Stimulated activated CD4-positive, alpha-beta T cell treated with anti-CD3 and anti-CD28 coated beads, Interleukin-4, amount 100 ng/mL, for 4 hours (primary cell): ENCODE measurements at regions not wholly inside any gene's neighbourhood (a gene's known extent, or its start where the extent isn't known, plus 50 kb on each side); places are given as distances from the start of the nearest gene placed in this dataset.

ENCODE experiments used
- DNase-seq, 2 experiments: peaks; one replicate each; pipeline ENCODE4 v3.0.0-alpha.2; 2020

DNA sequence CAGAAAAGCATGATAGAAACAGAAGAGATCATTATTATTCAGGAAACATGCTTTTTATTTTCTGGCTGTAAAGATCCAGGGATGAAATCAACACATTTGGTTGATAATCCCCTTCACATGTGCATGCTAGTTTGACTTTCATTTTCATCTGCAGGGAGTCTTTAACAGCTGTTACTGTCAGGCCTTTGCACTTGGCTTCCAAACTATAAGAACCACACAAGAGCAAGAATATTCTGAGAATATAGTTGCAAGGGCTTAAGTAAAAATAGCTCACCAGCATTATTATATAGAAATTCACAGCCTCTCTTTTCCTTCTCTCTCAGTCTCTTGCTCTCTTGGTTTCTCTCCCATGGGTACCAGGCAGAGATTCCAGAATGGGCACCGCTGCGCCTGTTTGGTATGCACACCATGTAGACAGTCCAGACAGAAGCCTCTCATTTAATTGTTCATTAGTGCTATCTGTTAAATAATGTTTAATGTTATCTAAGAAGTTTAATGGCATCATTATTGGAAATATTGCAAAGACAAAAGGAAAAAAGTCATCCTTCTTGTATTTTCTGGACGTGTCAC, 622.3 kb upstream of the PLXNA2 start:
- no peak for DNase-seq

DNA sequence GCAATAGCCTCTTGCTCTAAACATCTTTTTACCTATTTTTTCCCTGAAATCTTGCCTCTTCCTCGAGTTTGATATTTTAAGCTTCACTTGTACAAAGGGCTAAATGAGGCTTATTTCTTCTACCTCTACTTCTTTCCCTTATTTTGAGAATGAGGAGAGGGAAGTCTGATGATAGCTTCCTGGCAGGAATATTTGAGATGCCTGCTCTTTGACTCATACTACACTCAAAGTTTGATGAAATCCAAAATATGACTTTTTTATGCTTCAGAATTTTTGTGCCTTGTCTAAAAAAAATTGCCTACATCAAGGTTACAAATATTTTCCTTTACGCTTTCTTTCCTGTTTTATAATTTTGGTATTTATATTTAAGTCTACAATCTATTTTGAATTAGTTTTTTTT, 624.4 kb upstream of the PLXNA2 start:
- no peak for DNase-seq

DNA sequence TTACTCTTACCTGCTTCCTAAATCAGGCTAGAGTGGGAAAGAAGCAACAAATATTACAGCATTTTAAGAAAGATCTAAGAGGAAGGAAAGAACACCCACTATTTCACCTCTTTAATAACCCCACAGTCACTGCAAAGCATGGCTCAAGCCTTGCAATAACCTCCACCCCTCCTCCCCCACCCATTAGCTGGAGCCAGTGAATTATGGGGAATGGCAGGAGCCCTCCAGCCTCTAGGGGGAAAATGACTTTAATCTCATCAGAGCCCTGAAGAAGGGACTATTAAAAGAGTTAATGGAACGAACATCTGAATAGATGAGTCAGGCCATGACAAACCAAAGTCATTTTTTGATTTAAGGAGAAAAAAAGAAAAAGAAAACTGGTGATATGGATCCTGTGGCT, 630.7 kb upstream of the PLXNA2 start:
- DNase-seq = no peak

- no peak for DNase-seq
These were observed 634.8 kb upstream of the PLXNA2 start for GRCh38 chr1:208879022-208879421.

GRCh38 chr1:208880433-208881100, 636.4 kb upstream of the PLXNA2 start:
- no peak for DNase-seq

DNA sequence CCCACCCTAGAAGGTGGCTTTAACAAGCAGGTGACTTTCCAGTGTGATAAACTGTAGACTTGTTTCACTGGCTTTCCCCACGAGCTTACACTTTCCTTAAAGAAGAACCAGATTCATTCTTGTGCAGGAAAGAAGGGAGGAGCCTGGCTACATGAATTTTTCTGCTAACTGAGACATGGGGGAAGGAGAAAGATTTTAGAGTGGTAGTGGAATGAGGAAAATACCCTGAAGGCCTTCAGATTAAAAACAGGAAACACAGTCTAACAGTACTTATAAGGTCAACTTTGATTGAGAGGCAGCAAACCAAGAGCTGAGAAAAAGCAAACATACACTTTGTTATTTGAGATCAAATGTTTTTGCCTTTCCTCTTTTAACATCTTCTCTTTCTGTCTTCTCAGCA, 640.9 kb upstream of the PLXNA2 start:
- no peak for DNase-seq

- DNase-seq = no peak
These were observed 641.5 kb upstream of the PLXNA2 start for GRCh38 chr1:208885650-208886049.

DNA sequence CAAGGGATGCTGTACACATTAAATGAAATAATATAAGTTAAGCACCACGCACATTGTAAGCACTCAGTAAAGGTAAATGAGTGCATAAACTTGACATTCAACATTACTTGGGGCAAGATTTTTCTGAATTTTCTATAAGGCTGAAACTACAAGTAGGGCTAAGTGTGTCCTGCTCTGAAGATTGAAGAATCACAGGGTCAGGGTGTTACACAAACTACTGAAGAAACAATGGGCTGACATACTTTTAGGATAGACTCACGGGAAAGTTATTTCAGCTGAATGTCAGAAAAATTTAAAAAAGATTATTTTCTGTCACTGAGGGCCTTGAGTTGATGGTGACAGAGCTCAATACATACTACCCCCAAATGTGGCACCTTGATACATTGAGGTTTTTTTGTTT, 644.2 kb upstream of the PLXNA2 start:
- no peak for DNase-seq

DNA sequence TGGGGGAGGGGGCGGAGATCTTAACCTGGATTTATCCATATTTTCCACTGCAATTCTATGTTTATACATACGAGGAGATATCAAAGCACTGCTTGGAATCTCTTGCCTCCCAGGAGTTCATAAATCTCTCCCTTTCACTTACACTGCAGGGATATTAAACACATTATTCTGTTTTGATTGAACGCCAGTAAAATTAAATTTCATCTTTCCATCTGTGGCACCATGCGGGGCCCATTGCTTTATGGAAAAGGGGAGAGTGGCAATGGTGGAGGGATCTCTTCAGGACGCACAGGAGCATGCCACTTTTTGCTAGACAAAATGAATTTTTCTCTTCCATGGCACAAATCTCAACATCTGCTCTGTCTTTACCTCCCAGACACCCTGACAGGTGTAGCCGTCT, 648.0 kb upstream of the PLXNA2 start:
- DNase-seq = no peak

GRCh38 chr1:208893251-208893650, 649.1 kb upstream of the PLXNA2 start:
- DNase-seq = no peak

DNA sequence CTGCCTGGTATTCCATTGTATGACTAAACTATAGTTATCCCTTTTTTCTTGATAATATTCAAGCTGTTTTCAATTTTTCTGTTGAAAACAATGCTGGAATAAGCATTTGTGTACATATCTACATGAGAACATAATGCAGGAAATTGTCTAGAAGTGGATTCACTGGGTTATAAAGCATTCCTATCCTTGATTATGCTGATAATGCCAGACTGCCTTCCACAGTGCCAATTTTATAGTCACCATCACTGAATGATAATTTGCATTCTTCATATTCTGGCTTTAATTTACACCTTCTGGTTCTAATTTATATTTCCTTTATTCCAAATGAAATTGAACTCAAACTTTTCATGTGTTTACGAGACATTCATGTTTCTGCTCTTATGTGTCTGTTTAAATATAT, 651.0 kb upstream of the PLXNA2 start:
- DNase-seq = no peak

DNA sequence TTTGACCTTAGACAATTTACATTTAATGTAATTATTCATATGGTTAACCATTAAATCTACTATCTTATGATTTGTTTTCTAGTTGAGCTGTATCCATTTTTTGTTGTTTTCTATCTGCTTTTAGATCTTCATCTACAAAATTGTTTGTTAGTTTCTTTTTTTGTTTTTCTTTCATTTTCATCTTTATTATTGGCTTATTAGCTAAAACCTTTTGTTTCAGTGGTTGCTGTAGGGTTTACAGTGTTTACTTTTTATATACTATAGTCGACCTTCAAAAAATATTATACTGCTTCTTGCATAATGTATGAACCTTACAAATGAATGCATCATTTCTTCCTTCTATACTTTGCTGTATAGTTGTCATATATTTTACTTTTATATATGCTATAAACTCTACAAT, 651.6 kb upstream of the PLXNA2 start:
- no peak for DNase-seq

- no peak for DNase-seq
These were observed 652.6 kb upstream of the PLXNA2 start for GRCh38 chr1:208896768-208897167.

DNA sequence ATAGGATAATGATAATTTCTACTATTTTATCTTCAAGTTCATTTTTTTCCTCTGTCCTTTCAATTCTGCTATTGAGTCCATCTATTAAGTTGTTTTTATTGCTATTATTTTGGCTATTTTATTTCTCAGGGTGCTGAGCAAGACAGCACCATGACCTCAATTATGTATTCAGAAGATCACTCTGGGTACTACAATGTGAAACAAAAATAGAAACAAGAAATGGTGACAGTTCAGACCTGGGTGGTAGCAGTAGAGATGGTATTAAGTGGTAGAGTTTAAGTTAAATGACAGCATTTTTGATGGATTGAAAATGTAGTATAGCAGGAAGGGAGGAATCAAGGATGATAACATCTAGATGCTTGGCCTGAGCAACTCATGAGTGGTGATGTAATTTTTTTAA, 655.3 kb upstream of the PLXNA2 start:
- DNase-seq = no peak

DNA sequence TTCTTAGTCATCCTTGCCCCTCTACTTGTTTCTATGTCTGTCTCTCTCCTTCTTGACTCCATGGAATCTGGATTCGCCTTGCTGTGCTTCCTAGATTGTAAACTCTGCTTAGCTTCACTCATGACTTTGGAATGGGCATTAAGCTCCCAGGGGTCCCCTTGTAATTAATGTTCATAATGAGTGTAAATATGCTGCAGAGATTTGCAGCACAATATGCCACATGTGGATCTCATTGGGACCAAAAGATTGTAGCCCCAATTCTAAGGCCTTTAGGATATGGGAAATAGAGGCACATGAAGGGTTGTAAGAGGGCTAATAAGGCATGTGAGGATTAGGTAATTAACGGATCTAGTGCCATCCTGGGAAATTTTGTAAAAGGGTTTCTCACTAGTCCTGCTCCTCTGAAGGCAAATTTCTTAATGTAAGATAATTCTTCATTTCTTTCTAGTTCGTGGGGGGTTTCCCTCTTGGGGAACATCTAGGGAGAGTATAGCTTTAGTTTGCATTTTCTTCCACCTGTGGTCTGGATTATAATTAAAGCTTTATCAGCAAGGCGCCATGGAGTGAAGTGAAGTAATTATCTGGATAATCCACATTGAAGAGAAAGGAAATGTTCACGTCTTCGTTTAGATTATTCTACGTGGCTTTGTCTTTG, 659.2 kb upstream of the PLXNA2 start:
- DNase-seq = no peak

DNA sequence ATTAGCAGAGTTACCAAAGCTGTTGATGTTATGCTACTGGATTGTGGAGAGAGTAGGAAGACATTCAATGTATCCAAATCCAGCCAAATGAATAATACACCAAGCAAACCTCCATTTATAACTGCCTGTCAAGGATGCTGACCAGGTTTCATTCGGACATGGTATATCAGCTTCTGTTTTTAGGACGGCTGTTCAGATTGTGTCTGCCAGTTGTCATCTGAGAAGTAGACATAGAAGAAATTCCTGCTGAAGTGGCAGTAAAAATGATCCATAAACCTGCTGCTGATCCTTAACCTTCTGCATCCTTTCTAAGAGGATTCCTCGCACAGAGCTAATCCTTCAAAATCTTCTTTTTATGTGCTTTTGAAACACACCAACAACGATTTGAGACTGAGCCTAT, 663.6 kb upstream of the PLXNA2 start:
- no peak for DNase-seq

DNA sequence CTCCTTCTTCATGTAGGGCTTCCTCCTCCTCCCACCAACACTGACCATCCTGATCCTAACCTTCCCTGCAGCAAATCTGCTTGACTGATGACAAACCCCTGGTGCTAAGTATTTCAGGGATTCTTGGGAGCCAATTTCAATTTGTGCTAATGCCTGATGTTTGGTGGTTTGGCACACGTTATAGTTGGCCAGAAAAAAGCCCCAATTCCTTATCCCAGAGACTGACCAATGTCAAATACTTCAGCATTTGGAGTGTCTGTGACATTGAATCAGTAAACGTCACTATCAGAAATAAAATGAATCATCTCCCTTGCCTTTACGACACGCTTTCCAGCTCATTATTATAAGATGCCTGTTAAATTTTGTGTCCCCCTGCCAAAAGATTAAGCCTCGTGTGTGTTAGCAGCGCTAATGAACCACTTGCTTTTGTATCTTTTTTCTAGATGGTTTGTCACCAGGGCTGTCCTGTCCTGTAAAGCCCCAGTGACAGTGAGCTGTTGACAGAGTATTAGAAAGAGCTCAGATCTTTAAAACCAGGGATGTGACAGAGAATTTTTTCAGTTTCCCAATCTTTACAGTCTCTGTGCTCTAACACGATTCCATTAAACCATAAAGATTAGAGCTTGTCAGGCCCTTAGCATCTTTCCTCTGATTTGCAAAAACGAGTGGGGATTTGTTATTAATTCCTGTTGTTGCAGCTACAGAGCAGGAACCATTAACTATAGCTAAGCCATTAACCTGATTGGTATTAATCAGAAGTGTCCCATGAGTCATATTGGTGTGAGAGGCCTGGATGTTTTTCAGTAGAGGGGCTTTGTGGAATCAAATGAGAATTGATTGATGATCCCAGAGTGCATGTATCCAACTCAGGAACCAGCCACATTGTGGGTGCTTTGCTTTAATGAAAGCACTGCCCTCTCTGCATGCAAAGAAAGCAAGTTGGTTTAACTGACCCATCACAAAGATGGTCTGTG, 665.1 kb upstream of the PLXNA2 start:
- DNase-seq = no peak

DNA sequence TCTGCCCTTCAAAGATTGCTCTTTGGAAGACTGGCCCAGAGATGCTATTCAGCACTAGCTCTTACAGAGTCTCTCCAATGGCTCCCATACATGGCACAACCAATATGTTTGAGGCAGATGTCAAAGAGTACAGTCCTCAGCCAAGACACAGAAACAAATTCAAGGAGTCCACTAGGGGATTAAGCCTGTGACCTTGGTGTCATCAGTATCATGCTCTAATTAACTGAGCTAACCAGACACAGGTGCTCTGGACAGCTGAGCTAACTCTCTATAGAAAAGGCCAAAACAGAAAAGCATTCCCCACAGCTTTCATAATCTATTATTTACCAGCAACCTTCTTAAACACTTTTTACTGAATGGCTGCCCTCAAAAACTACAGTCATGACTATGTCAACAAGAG, 666.0 kb upstream of the PLXNA2 start:
- no peak for DNase-seq

- DNase-seq = no peak
These were observed 666.2 kb upstream of the CAMK1G start for GRCh38 chr1:208917281-208917680.

- DNase-seq = no peak
These were observed 665.8 kb upstream of the CAMK1G start for GRCh38 chr1:208917723-208918122.

DNA sequence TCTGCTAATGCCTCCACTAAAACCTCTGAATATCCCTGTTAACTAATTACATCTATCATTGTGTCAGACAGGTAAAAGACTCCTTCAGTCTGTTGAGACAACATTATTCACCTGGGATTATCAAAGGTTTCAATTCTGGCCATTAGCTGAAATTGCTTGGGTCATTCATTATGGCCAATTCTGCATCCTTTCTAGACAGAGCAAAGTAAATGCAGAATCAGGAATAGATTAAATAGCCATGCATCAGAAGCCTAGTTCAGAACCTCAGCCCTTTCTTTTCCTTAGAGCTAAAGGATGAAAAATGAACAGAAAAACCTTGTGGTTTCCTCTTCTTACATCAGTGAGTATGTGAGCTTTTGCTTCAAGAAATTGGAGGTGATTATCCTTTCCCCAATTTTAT, 665.4 kb upstream of the CAMK1G start:
- DNase-seq = no peak

GRCh38 chr1:208919371-208919770, 664.1 kb upstream of the CAMK1G start:
- DNase-seq = no peak

GRCh38 chr1:208921259-208921658, 662.3 kb upstream of the CAMK1G start:
- DNase-seq = no peak

- DNase-seq = no peak
These were observed 660.1 kb upstream of the CAMK1G start for GRCh38 chr1:208923456-208923855.
